ENCODE measurements at regions not wholly inside any gene's neighbourhood (a gene's known extent, or its start where the extent isn't known, plus 50 kb on each side); places are given as distances from the start of the nearest gene placed in this dataset.

DNA sequence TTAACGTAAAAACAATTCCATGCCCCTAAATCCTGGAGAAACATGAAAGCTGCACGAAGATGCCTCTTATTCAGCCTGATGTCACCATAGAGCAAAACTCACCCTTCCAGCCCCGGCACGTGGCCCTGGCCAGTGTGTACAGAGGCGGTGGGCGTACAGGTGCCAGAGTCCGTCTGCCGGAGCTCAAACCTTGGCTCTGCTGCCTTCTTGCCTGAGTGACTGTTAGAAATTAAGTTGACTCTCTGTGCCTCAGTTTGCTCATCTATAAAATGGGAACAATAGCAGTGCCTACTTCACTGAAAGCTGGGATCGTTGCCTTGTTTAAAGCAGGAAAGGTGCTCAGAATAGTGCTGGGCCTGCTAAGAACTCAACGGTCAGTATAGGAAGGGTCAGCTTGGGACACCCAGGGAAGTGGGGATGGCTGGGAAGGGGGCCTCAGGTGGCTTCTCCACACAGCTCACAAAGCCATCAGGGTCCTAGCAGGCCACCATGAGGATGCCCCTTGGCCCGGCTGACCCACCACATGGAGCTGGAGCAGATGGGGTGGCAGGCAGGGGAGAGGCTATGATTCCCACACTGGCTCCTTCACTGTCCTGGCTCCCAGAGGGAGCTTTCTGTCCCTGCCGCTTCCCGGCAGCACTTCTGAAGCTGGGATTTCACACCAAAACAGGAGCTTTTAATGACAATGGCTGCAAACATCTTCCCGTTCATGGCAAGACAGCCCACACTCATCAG is 237.2 kb downstream of the NPHP4 start:
- TF ChIP-seq, protein P1, sequence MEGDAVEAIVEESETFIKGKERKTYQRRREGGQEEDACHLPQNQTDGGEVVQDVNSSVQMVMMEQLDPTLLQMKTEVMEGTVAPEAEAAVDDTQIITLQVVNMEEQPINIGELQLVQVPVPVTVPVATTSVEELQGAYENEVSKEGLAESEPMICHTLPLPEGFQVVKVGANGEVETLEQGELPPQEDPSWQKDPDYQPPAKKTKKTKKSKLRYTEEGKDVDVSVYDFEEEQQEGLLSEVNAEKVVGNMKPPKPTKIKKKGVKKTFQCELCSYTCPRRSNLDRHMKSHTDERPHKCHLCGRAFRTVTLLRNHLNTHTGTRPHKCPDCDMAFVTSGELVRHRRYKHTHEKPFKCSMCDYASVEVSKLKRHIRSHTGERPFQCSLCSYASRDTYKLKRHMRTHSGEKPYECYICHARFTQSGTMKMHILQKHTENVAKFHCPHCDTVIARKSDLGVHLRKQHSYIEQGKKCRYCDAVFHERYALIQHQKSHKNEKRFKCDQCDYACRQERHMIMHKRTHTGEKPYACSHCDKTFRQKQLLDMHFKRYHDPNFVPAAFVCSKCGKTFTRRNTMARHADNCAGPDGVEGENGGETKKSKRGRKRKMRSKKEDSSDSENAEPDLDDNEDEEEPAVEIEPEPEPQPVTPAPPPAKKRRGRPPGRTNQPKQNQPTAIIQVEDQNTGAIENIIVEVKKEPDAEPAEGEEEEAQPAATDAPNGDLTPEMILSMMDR (IDR thresholded peaks at IDR 0.05), result no peak
- no peak for DNase-seq (ENCODE audit: low spot score)
- H3K4me3 ChIP-seq, result no peak overlapping the region
- H3K27ac ChIP-seq, result no peak overlapping the region

DNA sequence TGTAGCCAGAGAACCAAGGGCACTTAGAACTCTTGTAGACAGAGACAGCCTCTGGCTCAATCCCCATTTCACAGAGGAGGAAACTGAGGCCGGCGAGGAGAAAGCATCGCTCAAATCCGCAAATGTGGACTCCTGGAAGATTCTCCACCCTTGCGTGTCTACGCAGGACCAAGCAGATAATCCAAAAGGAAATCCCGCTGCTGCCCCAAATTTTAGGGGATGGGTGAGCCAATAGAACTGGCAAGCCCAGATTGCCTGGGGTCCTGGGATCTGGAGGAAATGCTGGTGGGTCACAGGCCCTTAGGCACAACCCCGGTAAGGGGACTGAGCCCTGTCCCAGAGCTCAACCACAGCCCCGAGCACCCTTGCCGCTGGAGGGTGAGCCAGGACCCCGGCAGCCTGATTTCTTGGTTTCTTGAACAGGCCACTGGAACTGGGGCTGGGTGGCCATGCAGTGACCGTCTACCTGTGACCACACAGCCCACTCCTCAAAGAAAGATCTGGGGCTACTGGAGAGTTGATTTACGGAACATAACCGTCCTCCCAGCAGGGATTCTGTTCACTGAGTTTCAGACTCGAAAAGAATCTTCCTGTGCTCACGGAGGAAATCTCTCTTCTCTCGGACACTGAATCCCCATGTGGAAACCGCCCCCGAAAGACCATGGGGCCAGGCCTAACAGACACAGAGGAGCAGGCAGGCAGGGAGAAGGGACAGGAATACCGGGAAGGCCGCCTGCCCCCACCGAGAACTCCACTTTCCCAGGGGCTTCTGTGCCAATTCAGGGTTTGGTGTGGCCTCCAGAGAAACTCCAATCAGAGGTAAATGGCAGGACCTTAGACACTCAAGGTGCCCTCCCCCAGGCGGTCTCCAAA is 238.4 kb downstream of the NPHP4 start:
- no peak for DNase-seq (ENCODE audit: low spot score)
- H3K27ac ChIP-seq, result no peak overlapping the region
- no peak overlapping the region for H3K4me3 ChIP-seq
- TF ChIP-seq, protein P1 (IDR thresholded peaks at IDR 0.05), result no peak

DNA sequence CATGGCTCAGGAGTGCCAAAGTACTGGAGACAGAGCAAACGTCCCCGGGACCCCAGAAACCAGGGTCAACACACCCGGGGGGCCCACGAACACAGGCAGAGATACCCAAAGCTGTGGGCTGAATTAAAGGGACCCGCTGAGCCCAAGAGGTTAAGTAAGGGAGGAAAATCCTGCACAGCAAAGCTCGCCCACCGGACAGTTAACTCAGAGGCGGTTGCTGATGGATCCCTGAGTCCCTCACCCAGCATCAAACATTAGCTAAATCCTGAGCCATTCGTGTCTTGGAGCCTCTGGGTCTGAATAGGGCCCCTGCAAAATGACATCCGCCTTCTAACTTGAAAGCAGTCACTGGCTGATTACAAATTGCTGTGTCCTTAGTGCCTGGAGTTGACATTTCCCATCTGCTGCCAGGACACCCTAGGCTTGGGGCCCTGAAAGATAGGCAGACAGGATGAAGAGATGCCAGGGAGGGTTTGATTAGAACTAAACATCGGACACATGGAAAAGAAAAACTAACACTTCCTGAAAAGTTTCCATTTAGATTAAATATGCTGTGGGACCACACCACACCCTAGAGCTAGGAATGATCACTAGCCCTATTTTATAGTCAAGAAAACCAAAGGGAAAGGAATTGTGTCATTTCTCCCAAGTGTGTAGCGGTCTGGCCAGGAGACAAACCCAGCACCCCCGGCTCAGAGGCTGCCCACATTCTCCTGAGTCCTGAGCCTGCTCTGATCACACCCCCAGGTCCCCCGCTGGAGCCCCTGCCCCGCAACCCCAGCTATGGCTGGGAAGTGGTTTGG is 239.3 kb downstream of the NPHP4 start:
- Histone ChIP-seq H3K4me3 (no peak overlapping the region), H3K27ac (no peak overlapping the region)
- TF ChIP-seq, protein P1 (IDR thresholded peaks at IDR 0.05), result no peak
- DNase-seq (ENCODE audit: low spot score), result no peak

DNA sequence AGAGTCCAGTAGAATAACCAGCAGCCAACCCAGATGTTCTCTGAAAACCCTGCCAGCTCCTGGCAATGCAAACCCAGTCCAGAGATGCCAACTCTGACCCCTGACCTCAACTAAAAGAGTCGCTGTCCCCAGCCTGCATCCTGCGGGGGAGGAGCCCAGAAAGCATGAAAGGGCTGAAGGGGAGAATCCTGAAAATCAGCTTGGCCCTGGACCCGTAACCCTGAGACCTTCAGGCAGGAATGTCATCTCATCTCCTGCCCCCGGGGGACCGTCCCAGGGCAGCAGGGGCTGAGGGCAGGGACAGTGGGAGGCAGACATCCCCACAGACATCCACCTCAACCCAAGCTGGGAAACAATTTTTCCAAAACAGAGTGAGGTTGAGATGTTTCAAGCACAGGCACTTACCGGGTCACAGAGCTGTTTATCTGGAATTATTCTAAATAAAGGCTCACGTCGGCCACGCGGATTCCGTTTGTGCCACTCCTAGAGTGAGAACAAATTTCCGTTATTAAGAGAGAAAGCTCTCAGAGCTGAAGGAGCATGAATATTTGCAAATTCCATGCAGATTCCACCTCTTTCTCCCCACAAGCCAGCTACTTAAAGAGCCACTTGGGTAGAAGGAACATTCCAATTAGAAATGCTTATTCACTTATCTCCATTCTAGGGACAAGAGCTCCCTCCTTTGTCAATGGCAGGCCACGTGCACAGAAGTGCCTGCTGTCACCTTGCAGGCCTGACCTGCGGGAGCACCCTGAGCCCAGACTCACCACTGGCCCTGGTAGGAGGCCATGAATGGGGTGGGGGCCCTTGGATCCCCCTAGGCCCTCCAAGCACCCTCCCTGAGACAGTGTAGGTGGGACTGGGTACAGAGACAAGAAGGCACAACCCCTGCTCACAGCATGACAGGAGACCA is 240.1 kb downstream of the NPHP4 start:
- TF ChIP-seq, protein P1 (IDR thresholded peaks at IDR 0.05), result no peak
- no peak for DNase-seq (ENCODE audit: low spot score)
- Histone ChIP-seq H3K27ac (no peak overlapping the region), H3K4me3 (no peak overlapping the region)

DNA sequence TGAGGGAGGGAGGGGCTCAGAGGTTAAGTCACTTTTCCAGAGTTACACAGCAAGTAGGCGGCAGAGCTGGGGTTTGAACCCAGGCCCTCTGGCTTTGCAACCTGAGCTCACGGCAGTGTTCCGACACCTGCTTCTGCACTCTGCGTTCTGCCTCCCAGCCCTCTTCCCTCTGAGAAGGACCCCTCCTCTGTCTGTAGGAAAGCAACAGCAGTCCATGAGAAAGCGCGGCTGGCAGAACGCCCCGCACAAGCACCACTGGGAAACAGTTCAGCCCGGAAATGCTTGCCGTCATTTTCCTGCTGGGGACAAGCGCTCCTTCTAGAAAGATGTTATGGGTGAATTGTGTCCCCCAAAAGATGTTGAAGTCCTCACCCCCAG is 241.1 kb downstream of the NPHP4 start:
- DNase-seq (ENCODE audit: low spot score), result no peak
- Histone ChIP-seq H3K27ac (no peak overlapping the region), H3K4me3 (no peak overlapping the region)
- TF ChIP-seq, protein P1 (IDR thresholded peaks at IDR 0.05), result no peak
